Endodermal cell (in vitro differentiated cells): ENCODE measurements at regions not wholly inside any gene's neighbourhood (a gene's known extent, or its start where the extent isn't known, plus 50 kb on each side); places are given as distances from the start of the nearest gene placed in this dataset.

Experiments
- DNase-seq: peaks from one replicate; pipeline ENCODE4 v3.0.0-alpha.2; 2017
- H3K27ac ChIP-seq: 2 replicates; pipeline ENCODE4 v1.5.1; 2013; ENCODE audit warnings: mild to moderate bottlenecking, low read depth, low read length, moderate library complexity
- H3K27me3 ChIP-seq: 2 replicates; pipeline ENCODE4 v1.6.1; 2013; ENCODE audit warnings: mild to moderate bottlenecking, low read length, moderate library complexity; ENCODE audit not compliant: insufficient read depth, control insufficient read depth, poor library complexity, severe bottlenecking
- H3K36me3 ChIP-seq: 2 replicates; pipeline ENCODE4 v1.7.0; 2013; ENCODE audit warnings: mild to moderate bottlenecking, low read length, moderate library complexity; ENCODE audit not compliant: control insufficient read depth, insufficient read depth
- H3K4me1 ChIP-seq: one replicate; pipeline ENCODE4 v1.7.0; 2013; ENCODE audit warnings: low read length; ENCODE audit not compliant: control insufficient read depth, insufficient read depth
- H3K4me3 ChIP-seq: 2 replicates; pipeline ENCODE4 v1.5.1; 2013; ENCODE audit warnings: mild to moderate bottlenecking, low read length, moderate library complexity
- H3K9ac ChIP-seq: 2 replicates; pipeline ENCODE4 v1.6.1; 2013; ENCODE audit warnings: mild to moderate bottlenecking, low read length, moderate library complexity; ENCODE audit not compliant: poor library complexity, severe bottlenecking; ENCODE audit errors: extremely low read depth
- H3K9me3 ChIP-seq: 2 replicates; pipeline ENCODE4 v1.6.1; 2013; ENCODE audit warnings: mild to moderate bottlenecking, low read length, moderate library complexity; ENCODE audit not compliant: control insufficient read depth
- H3K27ac Mint-ChIP-seq: 2 replicates; pipeline ENCODE4 v1.8.0; 2020; ENCODE audit warnings: mixed read lengths
- H3K27me3 Mint-ChIP-seq: 2 replicates; pipeline ENCODE4 v1.8.0; 2021; ENCODE audit warnings: mild to moderate bottlenecking, mixed read lengths; ENCODE audit not compliant: insufficient read depth
- H3K36me3 Mint-ChIP-seq: 2 replicates; pipeline ENCODE4 v1.8.0; 2020; ENCODE audit warnings: low read depth, mixed read lengths
- H3K4me1 Mint-ChIP-seq: 2 replicates; pipeline ENCODE4 v1.8.0; 2020; ENCODE audit warnings: mixed read lengths
- H3K4me3 Mint-ChIP-seq: 2 replicates; pipeline ENCODE4 v1.8.0; 2020; ENCODE audit warnings: mild to moderate bottlenecking, moderate library complexity, mixed read lengths
- H3K9me3 Mint-ChIP-seq: 2 replicates; pipeline ENCODE4 v1.8.0; 2020; ENCODE audit warnings: mild to moderate bottlenecking, mixed read lengths
- WGBS, 2 experiments: methylation state at CpG; one replicate each; pipeline versions ENCODE4 v1.1.5 to v1.1.7; 2013; ENCODE audit warnings: missing lambda C conversion rate in 2 of 2, mixed read lengths in 1 of 2; ENCODE audit not compliant: insufficient coverage in 1 of 2, insufficient read length in 1 of 2; 5-methylcytosine and 5-hydroxymethylcytosine counted together
- TF ChIP-seq, protein P1 (sequence below): fragments of 200-600 bp; sonication (generic); conservative IDR thresholded peaks from 2 replicates; pipeline ENCODE4 v1.5.0; 2021; ENCODE audit warnings: antibody characterized with exemption, mild to moderate bottlenecking

DNA sequence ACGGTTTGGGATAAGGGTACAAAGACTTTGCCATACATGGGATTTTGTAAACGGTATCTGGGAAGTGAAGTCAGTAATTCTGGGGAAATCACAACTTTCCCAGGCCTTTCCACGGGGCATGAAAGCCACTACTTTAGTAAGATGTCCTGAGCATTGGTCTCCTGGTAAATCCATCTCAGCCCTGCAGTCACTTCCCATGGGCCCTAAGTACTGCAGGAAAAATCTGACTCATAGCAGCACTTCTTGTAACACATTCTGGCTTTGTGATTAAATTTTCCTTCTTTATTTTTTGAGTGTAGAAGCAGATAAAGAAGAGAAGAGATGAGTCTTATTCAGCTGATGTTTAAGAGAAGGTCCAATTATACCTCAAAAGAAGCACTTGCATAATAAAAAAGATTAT is 67.6 kb downstream of the BLID start:
- no peak overlapping the region for H3K27ac Mint-ChIP-seq
- H3K36me3 Mint-ChIP-seq = no peaks in the 10 kb centered on the region
- peaks cover 14% of the 10 kb centered on the region for H3K9me3 ChIP-seq
- H3K9me3 Mint-ChIP-seq = peaks cover 9% of the 10 kb centered on the region
- WGBS, 2 experiments = 93 to 100% methylated on average over 3 of the region's 3 CpGs
- no peaks in the 10 kb centered on the region for H3K27me3 Mint-ChIP-seq
- H3K4me3 ChIP-seq = no peak overlapping the region
- H3K4me3 Mint-ChIP-seq = no peak overlapping the region
- TF ChIP-seq, protein P1, sequence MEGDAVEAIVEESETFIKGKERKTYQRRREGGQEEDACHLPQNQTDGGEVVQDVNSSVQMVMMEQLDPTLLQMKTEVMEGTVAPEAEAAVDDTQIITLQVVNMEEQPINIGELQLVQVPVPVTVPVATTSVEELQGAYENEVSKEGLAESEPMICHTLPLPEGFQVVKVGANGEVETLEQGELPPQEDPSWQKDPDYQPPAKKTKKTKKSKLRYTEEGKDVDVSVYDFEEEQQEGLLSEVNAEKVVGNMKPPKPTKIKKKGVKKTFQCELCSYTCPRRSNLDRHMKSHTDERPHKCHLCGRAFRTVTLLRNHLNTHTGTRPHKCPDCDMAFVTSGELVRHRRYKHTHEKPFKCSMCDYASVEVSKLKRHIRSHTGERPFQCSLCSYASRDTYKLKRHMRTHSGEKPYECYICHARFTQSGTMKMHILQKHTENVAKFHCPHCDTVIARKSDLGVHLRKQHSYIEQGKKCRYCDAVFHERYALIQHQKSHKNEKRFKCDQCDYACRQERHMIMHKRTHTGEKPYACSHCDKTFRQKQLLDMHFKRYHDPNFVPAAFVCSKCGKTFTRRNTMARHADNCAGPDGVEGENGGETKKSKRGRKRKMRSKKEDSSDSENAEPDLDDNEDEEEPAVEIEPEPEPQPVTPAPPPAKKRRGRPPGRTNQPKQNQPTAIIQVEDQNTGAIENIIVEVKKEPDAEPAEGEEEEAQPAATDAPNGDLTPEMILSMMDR = no peak
- H3K4me1 Mint-ChIP-seq = peaks cover 7% of the 10 kb centered on the region
- DNase-seq = no peak
- H3K4me1 ChIP-seq = no peaks in the 10 kb centered on the region
- no peak overlapping the region for H3K27ac ChIP-seq
- H3K9ac ChIP-seq = no peak overlapping the region
- H3K36me3 ChIP-seq = no peaks in the 10 kb centered on the region
- no peaks in the 10 kb centered on the region for H3K27me3 ChIP-seq

DNA sequence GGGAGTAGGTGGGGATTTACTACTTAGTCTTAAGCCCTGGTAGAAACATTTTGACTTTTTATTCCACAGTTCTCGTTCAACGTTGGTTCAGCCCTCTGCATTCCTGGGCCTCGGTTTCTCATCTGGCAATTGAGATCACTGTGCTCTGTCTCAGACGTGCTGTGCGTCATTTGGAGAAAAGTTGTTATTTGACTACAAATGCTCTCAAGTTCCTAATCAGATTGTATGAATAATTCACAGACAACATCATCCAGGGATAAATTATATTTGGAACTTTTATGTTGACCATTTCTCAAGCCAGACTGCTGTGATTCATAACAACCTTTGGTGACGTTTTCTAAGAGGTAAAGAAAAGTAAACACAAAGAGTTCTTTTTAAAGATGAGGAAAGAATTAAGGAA is 69.2 kb downstream of the BLID start:
- WGBS, 2 experiments = 92 to 97% methylated on average over 6 of the region's 6 CpGs
- TF ChIP-seq, protein P1 = no peak
- Histone ChIP-seq H3K27me3 (no peaks in the 10 kb centered on the region), H3K36me3 (no peaks in the 10 kb centered on the region), H3K9ac (no peak overlapping the region), H3K27ac (no peak overlapping the region), H3K4me1 (no peaks in the 10 kb centered on the region), H3K9me3 (peaks cover 2% of the 10 kb centered on the region), H3K4me3 (no peak overlapping the region)
- H3K9me3 Mint-ChIP-seq = peaks cover 3% of the 10 kb centered on the region
- no peaks in the 10 kb centered on the region for H3K36me3 Mint-ChIP-seq
- DNase-seq = no peak
- H3K27me3 Mint-ChIP-seq = no peaks in the 10 kb centered on the region
- no peak overlapping the region for H3K4me3 Mint-ChIP-seq
- H3K27ac Mint-ChIP-seq = no peak overlapping the region
- peaks cover 7% of the 10 kb centered on the region for H3K4me1 Mint-ChIP-seq

DNA sequence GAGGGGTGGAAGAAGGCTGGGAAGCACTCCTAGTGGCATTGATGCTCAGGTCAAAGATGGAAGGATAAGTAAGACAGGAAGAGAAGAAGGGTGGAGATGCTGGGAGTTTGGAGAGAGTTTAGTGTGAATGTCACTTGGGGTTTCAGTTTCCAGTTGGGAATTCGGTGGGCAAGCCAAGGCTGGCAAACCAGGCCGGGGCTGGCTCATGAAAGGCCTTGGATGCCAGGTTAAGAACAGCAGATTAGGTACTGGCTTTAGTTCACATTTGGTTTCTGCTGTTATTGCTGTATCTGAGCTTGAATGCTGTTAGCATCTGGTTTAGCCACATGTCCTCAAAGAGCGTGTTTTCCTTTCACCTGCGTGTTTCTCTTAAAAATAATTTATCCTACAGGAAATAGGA is 69.6 kb downstream of the BLID start:
- no peaks in the 10 kb centered on the region for H3K36me3 ChIP-seq
- no peak overlapping the region for H3K27ac Mint-ChIP-seq
- TF ChIP-seq, protein P1 = no peak
- DNase-seq = no peak
- H3K27me3 Mint-ChIP-seq = no peaks in the 10 kb centered on the region
- H3K36me3 Mint-ChIP-seq = no peaks in the 10 kb centered on the region
- H3K9me3 ChIP-seq = no peaks in the 10 kb centered on the region
- H3K4me3 Mint-ChIP-seq = no peak overlapping the region
- no peak overlapping the region for H3K4me3 ChIP-seq
- H3K4me1 ChIP-seq = no peaks in the 10 kb centered on the region
- H3K27ac ChIP-seq = no peak overlapping the region
- 95 to 98% methylated on average over 2 to 4 of the region's 4 CpGs for WGBS, 2 experiments
- H3K4me1 Mint-ChIP-seq = peaks cover 7% of the 10 kb centered on the region
- H3K9ac ChIP-seq = no peak overlapping the region
- no peaks in the 10 kb centered on the region for H3K27me3 ChIP-seq
- H3K9me3 Mint-ChIP-seq = no peaks in the 10 kb centered on the region
